Stromal cell of bone marrow (primary cell): ENCODE measurements at regions not wholly inside any gene's neighbourhood (a gene's known extent, or its start where the extent isn't known, plus 50 kb on each side); places are given as distances from the start of the nearest gene placed in this dataset.
"Not testable (repeated sequence)": the region's sequence is repeated elsewhere in the genome, so short reads cannot be mapped to it uniquely, and the experiment has no call there.

Source experiments
- DNase-seq: peaks from one replicate; pipeline ENCODE4 v3.0.0-alpha.2; 2012; ENCODE audit warnings: low read depth

DNA sequence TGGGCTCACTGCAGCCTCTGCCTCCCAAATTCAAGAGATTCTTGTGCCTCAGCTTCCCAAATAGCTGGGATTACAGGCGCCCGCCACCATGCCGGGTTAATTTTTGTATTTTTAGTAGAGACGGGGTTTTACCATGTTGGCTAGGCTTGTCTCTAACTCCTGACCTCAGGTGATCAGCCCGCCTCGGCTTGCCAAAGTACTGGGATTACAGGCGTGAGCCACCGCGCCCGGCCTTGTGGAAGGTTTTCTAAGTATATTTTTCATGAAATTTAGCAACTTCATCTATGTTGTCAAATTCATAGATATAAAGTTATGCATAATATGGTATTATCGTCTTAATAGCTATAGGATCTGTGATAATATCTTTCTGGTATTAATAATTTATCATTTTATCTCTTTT is 275.6 kb upstream of the GRM7 start:
- DNase-seq, result no peak

GRCh38 chr3:6600237-6600636 is 260.7 kb upstream of the GRM7 start:
- no peak for DNase-seq

DNA sequence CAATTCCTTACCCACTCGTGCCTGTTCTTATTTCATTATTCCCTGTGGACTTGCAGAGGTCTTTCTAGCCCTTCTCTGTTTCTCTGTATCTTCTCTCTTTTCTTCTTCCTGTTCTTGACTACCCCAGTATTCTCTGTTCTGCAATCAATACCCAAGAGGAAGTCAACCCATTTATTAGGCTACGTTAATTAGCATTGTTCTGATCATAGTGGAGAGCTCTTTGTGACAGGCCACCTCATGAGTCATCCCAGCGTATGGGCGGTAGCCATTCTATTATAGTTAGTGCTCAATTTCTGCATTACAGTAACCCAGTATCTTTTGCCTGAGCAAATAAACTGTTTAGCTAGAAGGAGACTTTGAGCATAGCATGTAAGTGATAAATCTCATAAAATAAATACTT is 259.5 kb upstream of the GRM7 start:
- DNase-seq, result no peak

- DNase-seq, result no peak
These were observed 258.6 kb upstream of the GRM7 start for GRCh38 chr3:6602329-6602728.

DNA sequence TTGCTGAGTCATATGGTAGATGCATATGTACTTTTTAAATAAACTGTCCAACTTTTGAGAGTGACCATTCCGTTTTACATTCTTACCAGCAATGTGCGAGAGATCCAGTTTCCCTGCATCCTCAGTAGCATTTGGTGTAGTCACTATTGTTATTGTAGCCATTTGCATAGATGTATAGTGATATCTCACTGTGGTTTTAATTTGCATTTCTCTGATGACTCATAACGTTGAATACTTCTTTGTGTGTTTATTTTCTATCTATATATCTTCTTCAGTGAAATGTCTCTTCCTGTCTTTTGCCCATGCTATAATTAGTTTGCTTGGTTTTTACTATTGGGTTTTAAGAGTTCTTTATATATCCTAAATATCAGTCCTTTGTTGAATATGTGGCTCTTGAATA is 255.7 kb upstream of the GRM7 start:
- DNase-seq, result no peak

DNA sequence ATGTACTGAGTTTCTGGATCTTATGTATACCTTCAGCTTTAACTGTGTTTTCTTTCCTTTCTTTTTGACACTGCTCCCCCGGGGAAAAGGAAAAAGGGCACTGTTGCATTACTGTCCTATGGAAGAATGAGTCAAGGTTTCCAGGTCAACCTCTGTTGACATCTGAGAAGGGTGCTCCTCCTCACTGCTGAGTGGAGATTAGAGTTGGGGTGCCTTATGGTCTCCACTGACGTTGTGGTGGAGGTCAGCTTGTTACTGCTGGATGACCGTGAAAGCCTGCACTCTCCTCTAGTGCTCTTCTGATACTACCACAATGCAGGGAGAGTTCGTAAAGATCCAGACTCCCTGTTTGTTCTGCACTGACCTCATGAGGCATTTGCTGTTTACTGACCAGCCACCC is 252.1 kb upstream of the GRM7 start:
- no peak for DNase-seq

DNA sequence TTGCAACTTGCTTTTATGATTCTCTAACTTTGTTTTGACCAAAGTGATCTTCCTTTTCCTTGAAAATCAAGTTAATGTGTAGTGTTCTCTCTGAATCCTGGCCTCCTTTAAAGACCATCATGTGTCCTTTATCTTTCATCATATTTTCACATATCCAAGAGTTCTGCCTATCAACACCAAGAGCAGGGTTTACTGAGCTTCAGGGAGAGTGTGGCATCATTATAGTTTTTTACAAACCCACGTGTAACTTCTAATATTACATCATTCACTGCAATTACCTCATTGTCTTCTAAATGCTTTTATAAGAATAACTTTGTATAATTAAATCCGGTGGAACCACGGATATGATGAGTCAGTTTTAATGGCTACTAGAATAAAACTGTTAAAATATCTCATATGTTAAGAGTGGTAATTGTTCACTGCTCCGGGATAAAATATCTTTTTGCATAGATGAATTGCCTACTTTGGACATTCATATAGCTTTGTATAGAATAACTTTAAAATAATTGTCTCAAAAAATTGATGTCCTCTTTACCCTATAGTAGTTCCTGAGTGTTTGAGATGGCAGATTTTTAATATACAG is 248.8 kb upstream of the GRM7 start:
- DNase-seq, result no peak

DNA sequence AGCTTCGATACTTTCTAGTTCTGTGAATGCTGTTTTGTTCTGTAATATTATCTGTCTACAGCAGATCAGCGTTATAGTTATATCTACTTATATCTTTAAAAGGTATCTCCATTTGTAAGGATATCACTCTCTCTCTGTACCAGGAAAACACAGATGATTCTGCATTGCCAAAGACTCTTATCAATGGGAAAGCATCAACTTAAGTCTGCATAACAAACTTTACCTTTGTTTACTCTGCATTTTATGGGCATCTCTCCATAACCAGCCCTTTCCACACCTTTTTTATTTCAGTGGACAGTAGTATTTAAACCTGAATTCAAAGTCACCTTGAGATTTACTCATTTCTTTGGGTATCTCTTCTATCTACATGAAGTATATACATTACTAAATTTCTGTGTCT is 238.7 kb upstream of the GRM7 start:
- DNase-seq, result no peak

- DNase-seq, result no peak
These were observed 238.2 kb upstream of the GRM7 start for GRCh38 chr3:6622712-6623111.

- DNase-seq, result no peak
These were observed 229.5 kb upstream of the GRM7 start for GRCh38 chr3:6631376-6631775.

DNA sequence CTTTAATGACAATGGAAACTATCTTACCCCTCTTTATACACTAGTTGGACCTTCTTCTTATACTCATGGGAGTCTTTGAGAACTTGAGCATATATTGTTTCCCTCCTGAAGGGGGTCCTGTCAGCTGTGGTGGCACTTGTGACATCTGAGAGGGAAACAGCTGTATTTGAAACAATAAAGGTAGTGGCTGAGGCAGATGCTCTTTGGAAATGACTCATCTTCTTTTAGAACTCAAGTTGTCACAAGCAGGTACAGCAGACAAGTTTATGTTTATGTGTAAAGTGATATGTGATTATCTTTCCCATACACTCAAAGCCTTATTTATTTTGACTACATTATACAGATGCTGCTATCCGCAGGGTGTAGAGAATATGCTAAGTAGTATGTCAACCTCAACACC is 220.0 kb upstream of the GRM7 start:
- no peak for DNase-seq

DNA sequence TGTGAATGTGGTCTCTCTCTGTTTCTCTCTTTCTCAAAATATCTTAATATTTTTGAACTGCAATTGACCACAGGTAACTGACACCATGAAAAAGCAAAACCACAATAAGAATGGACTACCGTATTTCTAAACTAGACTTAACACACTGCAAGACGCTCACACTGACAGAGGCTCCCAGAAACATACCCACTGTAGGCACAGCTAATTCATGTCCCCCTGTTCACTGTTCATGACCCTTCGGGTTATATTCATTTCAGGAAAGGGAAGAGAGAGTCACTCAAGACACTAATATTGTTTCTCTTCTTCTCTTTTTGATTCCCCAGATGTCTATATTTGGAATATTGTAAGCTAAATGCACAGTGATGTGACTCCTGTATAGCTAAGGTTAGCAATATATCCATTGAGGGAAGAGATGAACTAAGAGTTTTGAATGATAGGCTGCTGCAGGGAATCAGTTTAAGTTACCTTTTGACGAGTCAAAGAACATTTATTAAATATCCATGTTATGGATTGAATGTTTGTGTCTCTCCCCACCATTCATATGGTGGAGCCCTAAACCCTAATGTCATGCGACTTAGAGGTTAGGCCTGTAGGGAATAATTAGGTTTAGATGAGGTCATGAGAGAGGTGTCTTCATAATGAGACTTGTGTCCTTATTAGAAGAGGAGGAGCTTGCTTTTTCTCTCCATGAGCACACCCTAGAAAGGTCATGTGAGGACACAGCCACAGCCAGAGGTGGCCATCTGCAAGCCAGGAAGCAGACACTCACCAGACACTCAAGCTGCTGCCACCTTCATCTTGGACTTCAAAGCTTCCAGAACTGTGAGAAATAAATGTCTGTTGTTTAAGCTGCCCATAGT is 216.6 kb upstream of the GRM7 start:
- DNase-seq, result no peak

DNA sequence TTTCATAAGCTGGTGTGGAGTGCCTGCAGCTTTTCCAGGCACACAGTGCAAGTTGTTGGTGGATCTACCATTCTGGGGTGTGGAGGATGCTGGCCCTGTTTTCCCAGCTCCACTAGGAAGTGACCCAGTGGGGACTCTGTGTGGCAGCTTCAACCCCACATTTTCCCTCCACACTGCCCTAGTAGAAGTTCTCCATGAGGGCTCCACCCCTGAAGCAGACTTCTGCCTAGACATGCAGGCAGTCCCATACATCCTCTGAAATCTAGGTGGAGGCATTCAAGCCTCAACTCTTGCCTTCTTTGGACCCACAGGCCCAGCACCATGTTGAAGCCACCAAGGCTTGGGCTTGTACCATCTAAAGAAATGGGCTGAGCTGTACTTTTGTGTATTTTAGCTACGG is 206.2 kb upstream of the GRM7 start:
- DNase-seq, result no peak

DNA sequence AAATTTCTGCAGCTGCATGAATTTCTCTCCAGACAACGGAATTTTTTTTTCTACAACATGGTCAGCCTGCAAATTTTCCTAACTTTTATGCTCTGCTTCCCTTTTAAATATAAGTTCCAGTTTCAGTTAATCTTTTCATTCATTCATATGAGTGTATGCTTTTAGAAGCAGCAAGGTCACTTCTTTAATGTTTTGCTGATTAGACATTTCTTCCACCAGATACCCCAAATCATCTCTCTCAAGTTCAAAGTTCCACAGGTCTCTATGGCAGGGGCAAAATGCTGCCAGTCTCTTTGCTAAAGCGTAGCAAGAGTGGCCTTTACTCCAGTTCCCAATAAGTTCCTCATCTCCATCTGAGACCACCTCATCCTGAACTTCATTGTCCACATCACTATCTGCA is 205.6 kb upstream of the GRM7 start:
- DNase-seq, result no peak

GRCh38 chr3:6657591-6657990 is 203.3 kb upstream of the GRM7 start:
- DNase-seq, result no peak

DNA sequence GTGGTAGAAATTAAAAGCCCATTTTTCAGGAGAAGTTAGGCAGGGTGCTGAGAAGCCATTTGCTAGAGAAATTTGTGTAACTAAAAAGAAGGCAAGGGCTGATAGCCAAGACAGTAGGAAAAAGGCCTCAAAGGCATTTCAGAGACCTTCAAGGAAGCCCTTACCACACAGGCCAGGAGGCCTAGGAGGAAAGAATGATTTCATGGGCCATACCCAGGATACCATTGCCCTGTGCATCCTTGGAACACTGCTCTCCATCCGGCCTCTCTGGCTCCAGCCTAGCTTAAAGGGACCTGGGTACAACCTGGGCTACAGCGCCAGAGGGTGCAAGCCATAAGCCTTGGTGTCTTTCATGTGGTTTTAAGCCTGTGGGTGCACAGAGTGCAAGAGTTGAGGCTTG is 193.6 kb upstream of the GRM7 start:
- DNase-seq, result no peak

DNA sequence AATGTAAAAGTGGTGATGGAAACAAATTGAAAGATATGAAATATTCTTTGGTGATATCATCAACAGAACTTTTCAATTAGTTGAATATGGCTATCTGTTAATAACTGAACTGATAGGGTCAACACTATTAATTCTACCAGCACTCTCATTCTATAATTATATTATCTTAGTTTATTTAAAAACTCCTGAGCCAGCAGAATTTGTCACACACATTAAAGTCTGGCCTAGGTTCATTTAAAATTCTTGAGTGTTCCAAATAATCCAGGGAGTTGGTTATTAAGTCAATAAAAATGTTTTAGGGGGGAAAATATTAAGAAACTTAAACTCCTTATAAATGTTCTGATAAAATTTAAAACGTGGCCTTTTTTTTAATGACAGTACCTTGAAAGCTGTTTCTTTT is 189.6 kb upstream of the GRM7 start:
- DNase-seq, result no peak

- DNase-seq, result no peak
These were observed 181.4 kb upstream of the GRM7 start for GRCh38 chr3:6679510-6679909.

DNA sequence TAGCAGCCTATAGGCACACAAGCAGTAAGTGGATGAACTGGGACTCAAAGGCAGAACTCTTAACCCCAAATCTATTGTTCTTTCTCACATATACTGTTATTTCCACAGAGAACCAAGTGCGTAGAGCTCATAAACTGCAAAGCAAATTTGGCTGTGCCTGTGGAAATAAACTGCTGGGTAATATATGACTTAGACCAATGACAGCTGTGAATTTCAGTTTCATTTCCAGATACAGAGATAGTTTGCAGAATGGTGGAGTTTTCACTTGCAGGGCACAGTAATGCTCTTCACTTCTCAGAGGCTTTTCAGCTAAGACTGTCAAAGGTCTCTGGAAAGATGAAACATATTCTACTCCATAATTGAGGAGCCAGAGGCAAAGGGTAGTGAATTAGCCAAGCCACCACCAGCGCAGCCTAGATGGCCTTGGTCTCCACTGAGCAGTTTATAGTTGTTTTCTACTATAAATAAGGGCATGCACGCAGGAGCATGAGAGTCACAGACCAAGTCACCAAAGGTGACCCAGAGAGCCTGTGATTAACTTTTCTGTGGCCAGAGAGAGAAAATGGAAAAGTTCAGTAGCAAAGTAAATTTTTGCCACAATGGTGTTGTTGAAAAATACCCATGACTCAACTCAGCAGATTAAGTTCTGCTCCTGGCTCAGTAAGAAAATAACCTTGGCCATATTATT is 180.7 kb upstream of the GRM7 start:
- DNase-seq, result no peak

- no peak for DNase-seq
These were observed 163.6 kb upstream of the GRM7 start for GRCh38 chr3:6697285-6697684.

DNA sequence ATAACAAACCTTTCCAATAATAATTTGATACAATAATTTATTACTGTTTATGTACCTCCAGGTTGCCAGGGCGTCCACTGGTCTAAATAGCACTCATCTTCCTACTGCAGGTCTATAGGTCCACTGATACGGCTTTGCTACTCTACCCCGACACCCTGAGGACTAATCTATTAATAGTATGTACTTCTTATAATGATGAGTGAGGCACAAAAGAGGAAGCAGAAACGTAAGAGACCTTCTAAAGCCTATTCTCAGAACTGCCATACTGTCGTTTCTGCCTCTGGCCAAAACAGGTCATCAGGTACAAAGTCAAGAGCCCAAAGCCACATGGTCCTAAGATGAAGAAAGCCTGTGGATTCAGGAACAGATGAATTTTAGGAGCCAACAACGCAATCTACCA is 163.2 kb upstream of the GRM7 start:
- DNase-seq, result no peak

- DNase-seq, result not testable (repeated sequence)
These were observed 156.1 kb upstream of the GRM7 start for GRCh38 chr3:6704817-6705216.

- no peak for DNase-seq
These were observed 154.1 kb upstream of the GRM7 start for GRCh38 chr3:6706777-6707176.
